GM18507 (cell line): ENCODE measurements at regions not wholly inside any gene's neighbourhood (a gene's known extent, or its start where the extent isn't known, plus 50 kb on each side); places are given as distances from the start of the nearest gene placed in this dataset.
"Not testable (repeated sequence)": the region's sequence is repeated elsewhere in the genome, so short reads cannot be mapped to it uniquely, and the experiment has no call there.

ENCODE experiments used
- DNase-seq: peaks from one replicate; pipeline ENCODE4 v3.0.0; 2011; ENCODE audit warnings: low read depth; ENCODE audit not compliant: insufficient read length; ENCODE audit errors: extremely low spot score
- FAIRE-seq: peaks from 2 replicates; lab custom pipeline; 2011; peaks lifted over from hg19 to GRCh38; lab: Jason Lieb, UNC

DNA sequence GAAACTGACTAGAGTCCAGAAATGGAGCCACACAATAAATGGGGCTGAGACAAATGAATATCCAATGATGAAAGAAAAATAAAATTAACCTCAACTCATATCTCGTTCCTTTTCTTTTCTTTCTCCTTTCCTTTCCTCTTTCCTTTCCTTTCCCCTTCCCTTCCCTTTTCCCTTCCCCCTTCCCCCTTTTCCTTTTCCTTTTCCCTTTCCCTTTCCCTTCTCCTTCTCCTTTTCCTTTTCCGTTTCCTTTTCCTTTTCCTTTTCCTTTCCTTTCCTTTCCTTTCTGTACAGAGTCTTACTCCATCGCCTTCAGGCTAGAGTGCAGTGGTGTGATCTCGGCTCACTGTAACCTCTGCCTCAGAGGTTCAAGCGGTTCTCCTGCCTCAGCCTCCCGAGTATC lies 146.3 kb downstream of the RTL9 start:
- FAIRE-seq (no peak), DNase-seq (no peak)

DNA sequence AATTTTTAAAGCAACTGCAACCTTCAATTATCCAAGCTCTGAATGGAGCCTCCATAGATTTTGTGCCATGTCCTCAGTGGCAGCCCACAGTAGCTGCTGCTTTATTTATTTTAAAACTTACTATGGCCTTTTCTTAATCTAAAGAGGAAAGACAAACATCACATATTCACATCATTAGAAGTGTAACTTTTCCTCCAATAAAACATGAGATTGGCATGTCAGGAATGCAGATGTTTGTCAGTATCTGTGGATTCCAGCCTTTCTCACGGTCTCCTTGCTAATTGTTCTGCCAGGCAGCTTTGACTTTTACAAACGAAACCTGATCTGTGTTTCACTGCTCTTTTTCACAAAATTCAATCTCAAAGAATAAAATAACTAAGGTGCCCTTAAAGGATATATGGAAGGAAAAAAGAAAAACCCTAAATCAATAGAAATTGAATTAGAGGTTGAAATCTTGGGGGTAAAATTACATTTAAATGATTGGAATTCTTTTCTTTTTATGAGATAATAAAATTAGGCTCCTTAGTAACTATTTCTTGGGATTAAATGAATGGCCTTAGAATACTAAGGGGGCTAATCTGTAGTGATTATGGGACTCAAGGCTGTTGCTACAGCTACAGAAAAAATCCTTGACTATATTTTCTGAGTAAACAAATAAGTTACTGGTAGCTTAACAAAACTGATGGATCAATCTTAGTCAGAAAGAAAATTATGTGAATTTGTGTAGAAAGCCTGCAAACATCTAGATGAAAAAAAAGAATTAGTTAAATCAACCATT lies 151.3 kb downstream of the RTL9 start:
- FAIRE-seq (no peak), DNase-seq (no peak)

DNA sequence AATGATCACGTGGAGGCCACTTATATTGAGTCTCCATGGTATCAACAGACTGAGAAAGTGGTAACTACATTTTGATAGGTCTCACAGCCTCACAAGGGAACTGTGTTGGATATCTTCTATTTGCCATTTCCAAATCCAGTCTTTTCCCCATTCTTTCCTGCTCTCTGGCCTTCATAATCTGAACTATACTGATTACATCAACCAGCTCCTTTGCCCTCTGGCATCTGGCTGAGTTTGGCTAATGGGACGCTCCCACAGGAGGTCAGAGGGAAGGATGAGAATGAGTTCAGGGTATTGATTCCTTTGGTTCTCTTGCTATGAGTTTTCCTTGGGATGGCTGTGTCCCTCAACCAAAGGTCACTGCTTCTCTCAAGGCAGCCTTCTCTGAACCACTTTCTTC lies 152.6 kb downstream of the RTL9 start:
- FAIRE-seq (no peak), DNase-seq (no peak)

DNA sequence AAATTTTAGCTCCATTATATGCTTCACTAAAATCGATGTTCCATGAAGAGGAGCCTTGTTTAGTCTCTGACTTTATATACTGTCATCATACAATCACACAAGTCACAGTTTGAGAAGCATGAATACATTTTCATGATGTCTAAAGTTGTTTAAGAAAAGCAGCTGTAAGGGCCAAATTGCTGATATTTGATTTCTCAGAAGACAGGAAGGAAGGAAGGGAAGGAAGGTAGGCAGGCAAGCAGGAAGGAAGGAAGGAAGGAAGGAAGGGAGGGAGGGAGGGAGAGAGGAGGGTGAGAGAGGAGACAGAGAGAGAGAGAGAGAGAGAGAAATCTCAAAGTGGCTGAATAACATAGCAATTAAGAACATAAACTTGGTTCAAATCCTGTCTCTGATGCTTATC lies 153.7 kb downstream of the RTL9 start:
- FAIRE-seq = no peak
- DNase-seq = no peak

DNA sequence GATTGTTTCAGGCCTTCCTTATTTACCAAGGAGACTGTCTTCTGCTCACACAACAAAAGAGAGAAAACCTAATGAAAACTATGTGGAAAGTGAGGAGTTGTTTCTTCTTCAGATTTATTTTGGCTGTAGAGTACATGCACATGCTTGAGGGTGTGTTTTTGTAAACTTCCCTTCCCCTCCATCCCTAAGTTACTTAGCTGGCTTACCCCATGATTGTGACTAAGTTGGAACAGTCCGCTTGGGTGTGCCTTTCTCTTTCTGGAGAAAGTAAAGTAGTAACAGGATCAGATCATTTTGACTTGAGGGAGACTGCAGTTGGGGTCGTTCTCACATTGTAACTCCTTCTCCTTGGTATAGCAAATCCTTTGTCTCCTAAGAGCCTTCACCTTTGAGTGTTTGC lies 155.9 kb downstream of the RTL9 start:
- DNase-seq = no peak
- no peak for FAIRE-seq

DNA sequence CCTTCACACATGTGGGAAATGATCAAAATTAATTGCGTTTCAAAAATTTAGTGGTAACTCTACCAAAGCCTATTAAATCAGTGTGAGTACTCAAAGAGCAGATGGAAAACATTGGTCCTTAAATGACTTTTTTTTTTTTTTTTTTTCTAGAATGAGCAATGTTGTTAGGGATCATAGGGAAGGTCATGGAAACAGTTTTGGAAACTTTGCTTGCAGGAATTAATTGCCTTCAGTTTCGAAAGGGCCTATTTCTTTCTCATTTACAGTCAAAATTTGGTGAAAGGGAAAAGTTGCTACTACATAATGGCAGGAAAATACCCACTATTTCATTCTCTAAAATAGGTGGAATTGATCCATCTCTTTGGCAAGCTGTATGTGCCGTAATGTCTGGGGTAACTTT lies 160.9 kb downstream of the RTL9 start:
- DNase-seq = no peak
- no peak for FAIRE-seq

DNA sequence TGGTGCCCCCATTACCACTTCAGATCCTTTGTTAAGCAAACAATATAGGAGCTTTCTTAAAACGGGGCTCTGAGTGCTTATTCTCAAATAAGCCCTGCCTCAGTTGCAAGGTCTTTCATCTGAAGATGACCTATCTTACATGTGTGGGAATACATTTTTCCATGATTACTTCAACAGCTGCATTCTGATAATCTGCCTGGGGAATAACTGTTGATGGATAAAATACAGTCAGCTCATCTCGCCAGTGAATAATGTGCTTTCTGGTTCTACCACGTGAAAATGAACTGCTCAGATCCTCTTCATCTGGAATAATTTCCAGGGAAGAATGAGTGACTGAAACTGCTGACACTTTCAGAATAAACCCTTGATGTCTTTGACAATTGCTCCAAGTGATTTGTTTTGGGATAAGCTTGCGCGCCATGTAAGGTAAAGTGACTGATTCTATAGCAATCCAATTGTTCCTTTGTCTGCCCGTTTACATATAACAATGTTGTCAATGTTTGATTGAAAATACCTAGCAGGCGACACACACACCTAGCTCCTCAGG lies 161.3 kb downstream of the RTL9 start:
- DNase-seq (no peak), FAIRE-seq (no peak)

DNA sequence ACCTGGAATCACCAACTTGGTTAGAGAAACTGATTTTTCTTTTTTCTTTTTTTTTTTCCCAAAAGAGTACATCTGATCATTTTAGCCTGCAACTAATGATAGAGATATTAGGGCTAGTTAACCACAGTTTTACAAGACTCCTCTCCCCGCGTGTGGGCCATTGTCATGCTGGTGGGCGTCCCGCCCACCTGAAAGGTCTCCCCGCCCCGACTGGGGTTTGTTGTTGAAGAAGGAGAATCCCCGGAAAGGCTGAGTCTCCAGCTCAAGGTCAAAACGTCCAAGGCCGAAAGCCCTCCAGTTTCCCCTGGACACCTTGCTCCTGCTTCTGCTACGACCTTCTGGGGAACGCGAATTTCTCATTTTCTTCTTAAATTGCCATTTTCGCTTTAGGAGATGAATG lies 162.0 kb downstream of the RTL9 start:
- FAIRE-seq, DNase-seq: not testable (repeated sequence)

DNA sequence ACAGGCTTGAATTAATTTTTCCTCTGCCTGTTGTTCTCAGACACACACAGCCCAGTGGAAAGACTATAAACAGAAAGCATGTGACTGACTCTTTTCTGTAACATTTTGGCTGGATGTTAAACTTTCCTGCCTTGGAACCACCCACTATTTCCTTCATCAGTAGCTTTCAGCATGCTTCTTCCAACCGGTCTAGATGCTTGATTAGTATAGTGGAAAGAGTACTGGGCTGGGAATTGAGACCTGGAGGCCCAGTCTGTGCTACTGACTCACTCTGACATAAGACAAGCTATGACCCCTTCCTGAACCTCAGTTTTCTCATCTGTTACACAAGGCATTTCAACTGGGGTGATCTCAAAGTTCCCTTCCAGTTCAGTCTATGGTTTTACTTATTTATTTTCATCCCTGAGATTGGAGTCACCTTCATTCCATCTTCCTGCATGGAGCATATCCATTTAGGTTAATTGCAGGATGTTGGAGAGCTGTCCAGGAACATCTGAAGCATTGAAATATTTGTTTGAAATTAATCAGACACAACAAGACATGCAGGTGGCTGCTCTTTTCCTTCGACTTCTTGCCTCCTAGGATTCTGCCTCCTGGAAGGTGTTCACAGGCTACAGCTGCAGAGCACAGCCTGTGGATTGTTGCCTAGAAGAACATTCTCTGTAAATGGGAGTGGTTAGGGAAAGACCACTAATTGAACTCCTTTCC lies 173.4 kb downstream of the RTL9 start:
- DNase-seq (no peak), FAIRE-seq (no peak)

DNA sequence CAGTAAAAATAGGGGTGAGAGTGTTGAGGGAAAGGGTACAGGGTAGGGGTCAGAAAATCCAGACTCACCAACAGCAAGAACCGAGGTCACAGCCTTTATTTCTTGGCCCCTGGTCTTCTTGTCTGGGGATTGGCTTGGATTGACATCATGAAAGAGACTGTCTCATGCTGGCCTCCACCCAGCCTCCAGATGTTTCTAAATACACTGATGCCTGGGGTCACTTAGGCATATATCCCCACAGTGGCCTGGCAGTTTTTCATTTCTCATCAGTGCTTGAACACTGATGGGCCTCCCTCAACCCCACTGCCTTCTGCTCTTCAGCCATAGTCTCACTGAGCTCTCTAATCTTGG lies 173.9 kb downstream of the RTL9 start:
- FAIRE-seq = no peak

DNA sequence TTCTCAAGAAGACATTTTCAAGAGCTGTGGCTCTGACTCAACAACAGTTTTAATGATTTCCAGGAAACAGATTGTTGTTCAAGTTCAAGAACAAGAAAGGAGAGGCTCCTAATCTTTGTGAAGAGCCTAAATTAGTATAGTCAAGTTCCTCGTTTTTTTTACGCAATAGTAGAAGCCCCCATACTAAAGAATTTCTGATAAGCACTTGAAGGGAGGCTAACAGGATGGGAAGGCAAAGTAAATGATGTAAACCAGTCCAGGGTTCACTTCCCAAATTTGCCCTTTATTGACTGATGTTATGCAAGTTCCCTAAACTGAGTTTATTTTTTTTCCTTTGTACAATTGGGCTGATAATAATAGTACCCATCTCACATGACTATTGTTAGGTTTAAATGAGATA lies 178.2 kb downstream of the RTL9 start:
- FAIRE-seq = no peak
- no peak for DNase-seq

More for the DNA sequence above, 173.9 kb downstream of the RTL9 start:
- DNase-seq = no peak

DNA sequence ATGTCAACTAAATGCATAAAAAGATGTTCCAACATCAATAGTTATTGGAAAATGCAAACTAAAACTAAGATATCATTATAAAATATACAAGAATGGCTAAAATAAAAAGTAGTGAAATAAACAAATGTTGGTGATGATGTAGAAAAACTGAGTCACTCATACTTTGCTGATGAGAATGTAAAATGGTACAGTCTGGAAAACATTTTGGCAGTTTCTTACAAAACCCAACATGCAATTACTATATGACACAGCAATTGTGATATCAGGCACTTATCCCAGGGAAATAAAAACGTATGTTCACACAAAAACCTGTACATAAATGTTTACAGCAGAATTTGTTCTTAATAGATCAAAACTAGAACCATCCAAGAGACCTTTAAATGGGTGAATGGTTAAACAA lies 182.6 kb downstream of the RTL9 start:
- FAIRE-seq = no peak
- no peak for DNase-seq

DNA sequence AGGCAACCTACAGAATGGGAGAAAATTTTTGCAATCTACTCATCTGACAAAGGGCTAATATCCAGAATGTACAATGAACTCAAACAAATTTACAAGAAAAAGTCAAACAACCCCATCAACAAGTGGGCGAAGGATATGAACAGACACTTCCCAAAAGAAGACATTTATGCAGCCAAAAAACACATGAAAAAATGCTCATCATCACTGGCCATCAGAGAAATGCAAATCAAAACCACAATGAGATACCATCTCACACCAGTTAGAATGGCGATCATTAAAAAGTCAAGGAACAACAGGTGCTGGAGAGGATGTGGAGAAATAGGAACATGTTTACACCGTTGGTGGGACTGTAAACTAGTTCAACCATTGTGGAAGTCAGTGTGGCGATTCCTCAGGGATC lies 192.2 kb downstream of the RTL9 start:
- not testable (repeated sequence) for DNase-seq, FAIRE-seq

DNA sequence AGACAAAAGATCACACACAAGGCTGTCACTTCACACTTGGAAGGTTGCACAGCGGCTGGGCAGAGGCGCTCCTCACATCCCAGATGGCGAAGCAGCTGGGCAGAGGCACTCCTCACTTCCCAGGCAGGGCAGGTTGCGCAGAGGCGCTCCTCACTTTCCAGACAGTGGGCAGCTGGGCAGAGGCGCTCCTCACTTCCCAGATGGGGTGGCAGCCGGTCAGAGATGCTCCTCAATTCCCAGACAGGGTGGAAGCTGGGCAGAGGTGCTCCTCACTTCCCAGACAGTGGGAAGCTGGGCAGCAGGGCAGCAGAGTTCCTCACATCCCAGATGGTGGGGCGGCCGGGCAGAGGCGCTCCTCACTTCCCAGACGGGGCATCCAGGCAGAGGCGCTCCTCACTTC lies 199.2 kb downstream of the RTL9 start:
- no peak for FAIRE-seq
- no peak for DNase-seq

DNA sequence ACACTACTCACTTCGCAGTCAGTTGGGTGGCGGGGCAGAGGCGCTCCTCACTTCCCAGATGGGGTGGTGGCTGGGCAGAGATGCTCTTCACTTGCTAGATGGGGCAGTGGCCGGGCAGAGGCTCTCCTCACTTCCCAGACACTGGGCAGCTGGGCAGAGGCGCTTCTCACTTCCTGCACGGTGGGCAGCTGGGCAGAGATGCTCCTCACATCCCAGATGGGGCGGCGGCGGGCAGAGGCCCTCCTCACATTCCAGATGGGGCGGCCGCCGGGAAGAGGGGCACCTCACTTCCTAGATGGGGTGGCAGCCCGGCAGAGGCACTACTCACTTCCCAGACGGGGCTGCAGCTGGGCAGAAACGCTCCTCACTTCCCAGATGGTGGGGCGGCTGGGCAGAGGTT lies 199.8 kb downstream of the RTL9 start:
- FAIRE-seq = no peak
- DNase-seq = no peak

DNA sequence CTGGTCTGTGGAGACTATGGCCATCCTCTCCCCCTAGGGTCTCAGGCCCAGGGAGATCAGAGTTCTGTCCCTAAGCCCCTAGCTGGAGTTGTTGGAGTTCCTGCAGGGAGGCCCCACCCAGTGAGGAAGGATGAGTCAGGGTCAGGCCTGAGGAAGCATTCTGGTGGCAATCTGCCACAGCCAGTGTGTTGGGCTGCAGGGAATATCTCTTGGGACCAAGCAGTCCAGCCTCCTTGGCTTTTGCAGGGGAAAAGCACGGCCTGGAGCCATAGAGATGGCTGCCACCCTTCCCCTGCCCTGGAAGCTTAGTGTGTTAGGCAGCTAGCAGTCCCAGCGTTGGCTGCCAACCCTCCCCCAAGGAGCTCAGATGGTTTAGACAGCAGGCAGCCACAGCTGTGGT lies 202.4 kb downstream of the RTL9 start:
- FAIRE-seq = no peak
- no peak for DNase-seq

DNA sequence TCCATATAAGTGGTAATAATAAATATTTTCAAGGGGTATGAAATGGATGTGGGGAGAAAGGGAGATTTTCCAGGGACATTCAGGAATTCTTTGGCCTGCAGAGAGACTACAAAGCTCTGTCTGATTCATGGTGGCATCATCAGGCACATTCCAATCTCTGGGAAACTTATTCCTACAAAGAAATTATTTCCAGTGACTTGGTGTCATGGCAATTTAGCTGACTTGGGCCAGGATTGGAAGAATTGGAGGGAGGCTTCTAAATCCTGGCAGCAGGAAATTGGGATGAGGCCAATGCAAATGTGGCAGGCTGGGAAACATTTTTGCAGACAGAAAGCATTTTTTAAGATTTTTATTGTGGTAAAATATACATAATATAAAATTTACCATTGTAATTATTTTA lies 204.6 kb downstream of the RTL9 start:
- no peak for FAIRE-seq
- no peak for DNase-seq

DNA sequence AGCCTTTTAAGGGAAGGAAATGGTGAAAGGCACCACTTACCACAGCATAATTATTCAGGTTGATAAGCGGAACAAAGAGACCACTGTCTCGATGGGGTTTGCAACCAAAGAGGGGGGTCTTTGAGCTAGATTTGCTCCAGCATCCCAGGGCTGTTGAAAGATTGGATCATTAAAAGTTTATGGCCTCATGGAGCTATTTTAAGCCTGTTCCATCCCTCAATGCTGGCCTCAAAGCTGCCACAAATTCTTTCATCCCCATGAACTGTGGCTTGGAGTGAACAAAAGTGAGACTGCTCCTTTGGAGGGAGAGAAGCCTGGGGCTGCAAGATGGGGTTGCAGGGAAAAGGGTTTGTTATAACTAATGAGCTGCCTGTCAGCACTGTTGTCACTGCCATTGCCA lies 209.8 kb downstream of the RTL9 start:
- FAIRE-seq = no peak
- DNase-seq = no peak

DNA sequence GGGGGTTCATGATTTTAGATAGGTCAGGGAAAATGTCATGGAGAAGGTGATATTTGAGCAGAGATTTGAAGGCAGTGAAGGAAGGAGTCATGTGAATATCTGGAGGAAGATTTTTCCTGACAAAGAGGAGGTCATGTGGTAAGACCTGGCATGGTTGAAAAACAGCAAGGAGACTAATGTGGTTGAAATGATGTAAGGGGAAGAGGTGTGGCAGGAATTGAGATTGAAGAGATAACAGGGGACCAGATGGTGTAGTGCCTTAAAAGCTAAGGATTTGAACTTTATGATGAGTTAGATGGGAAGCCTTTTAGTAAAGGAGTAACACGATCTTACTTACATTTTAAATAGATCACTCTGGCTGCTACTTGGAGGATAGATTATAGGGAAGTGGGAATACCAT lies 210.9 kb downstream of the RTL9 start:
- DNase-seq (no peak), FAIRE-seq (no peak)

DNA sequence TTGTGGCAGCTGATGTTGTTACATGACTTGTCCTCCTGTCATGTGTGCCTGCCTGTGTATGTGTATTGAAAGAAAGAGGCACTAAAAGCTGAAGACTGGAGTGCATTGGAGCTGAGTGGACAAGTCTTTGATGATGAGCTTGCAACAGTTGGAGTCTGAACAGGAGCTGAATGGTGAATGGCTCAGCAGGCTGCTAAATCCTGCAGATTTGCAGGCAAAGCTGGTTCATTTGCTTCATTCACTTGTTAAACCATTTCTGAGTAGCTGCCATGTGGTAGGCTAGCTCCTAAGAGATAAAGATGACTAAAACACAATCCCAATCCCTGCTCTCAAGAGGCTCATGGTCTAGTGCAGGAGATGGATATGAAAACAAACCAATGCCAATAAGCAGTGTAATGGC lies 217.3 kb downstream of the CHRDL1 start:
- DNase-seq (no peak), FAIRE-seq (no peak)

DNA sequence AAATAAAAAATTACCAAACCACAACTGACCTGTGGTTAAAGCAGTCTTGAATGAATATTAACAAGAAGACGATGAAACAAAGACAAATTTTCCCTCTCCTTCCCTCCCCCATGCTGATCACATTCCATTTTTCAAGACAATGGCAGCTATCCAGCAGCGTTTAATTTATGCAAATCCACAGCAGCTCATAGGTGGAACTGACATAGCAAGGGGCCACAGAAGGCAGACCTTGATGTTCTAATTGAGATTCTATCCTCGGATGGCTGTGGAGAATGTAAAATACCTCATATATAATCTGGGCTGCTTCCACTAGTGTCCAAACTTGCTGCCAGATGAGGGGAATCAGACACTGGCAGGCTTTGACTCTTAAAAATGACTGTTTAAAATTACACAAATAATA lies 211.5 kb downstream of the CHRDL1 start:
- no peak for FAIRE-seq
- DNase-seq = no peak
